ENCODE measurements at regions not wholly inside any gene's neighbourhood (a gene's known extent, or its start where the extent isn't known, plus 50 kb on each side); places are given as distances from the start of the nearest gene placed in this dataset.
"Not testable (repeated sequence)": the region's sequence is repeated elsewhere in the genome, so short reads cannot be mapped to it uniquely, and the experiment has no call there.

GRCh38 chr16:62821824-62822223, 785.6 kb upstream of the CDH8 start:
- no peak for FAIRE-seq

GRCh38 chr16:62816971-62817519, 780.8 kb upstream of the CDH8 start:
- FAIRE-seq: no peak

GRCh38 chr16:62814891-62815290, 778.7 kb upstream of the CDH8 start:
- no peak for FAIRE-seq

GRCh38 chr16:62805221-62805857, 769.1 kb upstream of the CDH8 start:
- FAIRE-seq: no peak

GRCh38 chr16:62794724-62795123, 758.5 kb upstream of the CDH8 start:
- FAIRE-seq: no peak

GRCh38 chr16:62780081-62780480, 743.8 kb upstream of the CDH8 start:
- FAIRE-seq: not testable (repeated sequence)

GRCh38 chr16:62764572-62764971, 728.3 kb upstream of the CDH8 start:
- FAIRE-seq: no peak

GRCh38 chr16:62760398-62760797, 724.2 kb upstream of the CDH8 start:
- FAIRE-seq: no peak

GRCh38 chr16:62755938-62756337, 719.7 kb upstream of the CDH8 start:
- FAIRE-seq: no peak

- FAIRE-seq: no peak
These were observed 716.6 kb upstream of the CDH8 start for GRCh38 chr16:62752854-62753253.

- no peak for FAIRE-seq
These were observed 715.0 kb upstream of the CDH8 start for GRCh38 chr16:62751218-62751617.

GRCh38 chr16:62741692-62742091, 705.5 kb upstream of the CDH8 start:
- no peak for FAIRE-seq

- no peak for FAIRE-seq
These were observed 702.6 kb upstream of the CDH8 start for GRCh38 chr16:62738666-62739460.

- no peak for FAIRE-seq
These were observed 695.9 kb upstream of the CDH8 start for GRCh38 chr16:62732092-62732491.

GRCh38 chr16:62724670-62725269, 688.5 kb upstream of the CDH8 start:
- not testable (repeated sequence) for FAIRE-seq

- FAIRE-seq: no peak
These were observed 684.4 kb upstream of the CDH8 start for GRCh38 chr16:62720651-62721050.

GRCh38 chr16:62717026-62717425, 680.8 kb upstream of the CDH8 start:
- no peak for FAIRE-seq

- FAIRE-seq: no peak
These were observed 679.5 kb upstream of the CDH8 start for GRCh38 chr16:62715701-62716100.

- FAIRE-seq: no peak
These were observed 676.3 kb upstream of the CDH8 start for GRCh38 chr16:62712566-62712965.

- no peak for FAIRE-seq
These were observed 675.6 kb upstream of the CDH8 start for GRCh38 chr16:62711797-62712196.

GRCh38 chr16:62709794-62710193, 673.6 kb upstream of the CDH8 start:
- FAIRE-seq: no peak

GRCh38 chr16:62701426-62701825, 665.2 kb upstream of the CDH8 start:
- FAIRE-seq: no peak

GRCh38 chr16:62700426-62701294, 664.4 kb upstream of the CDH8 start:
- FAIRE-seq: no peak

All from TTC549 (cell line).